ENCODE measurements at regions not wholly inside any gene's neighbourhood (a gene's known extent, or its start where the extent isn't known, plus 50 kb on each side); places are given as distances from the start of the nearest gene placed in this dataset.

DNA sequence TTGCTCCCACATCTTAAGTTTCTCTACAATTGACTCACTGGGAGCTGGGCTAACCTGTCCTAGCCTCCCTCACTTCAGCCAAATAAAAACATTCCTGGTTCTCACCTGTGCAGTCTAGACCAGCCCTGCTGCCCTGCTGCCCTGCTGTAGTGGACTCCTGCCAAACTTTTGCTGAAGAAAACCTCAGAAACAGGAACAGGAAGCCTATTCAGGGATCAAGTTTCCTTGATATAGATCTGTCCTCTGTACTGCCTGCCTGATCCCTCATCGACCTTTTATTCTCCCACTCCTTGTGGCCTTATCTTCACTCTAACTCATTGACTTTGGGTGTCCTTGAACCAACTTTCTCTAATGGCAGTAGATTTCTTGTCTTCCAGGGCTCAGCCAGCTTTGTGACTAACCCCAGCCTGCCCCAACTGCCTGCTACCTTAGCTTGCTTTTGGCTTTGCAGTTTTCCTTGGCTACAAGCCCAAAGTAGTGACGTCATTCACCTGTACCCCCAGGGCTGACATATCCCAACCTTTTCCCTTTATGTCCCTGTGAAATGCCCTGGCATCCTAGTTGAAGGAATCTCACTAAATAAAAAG lies 234.8 kb downstream of the DUSP6 start:
- TF ChIP-seq CTCF (IDR thresholded peaks at IDR 0.05) = no peak
- TF ChIP-seq POLR2A (IDR thresholded peaks at IDR 0.05) = no peak
